ENCODE measurements at regions not wholly inside any gene's neighbourhood (a gene's known extent, or its start where the extent isn't known, plus 50 kb on each side); places are given as distances from the start of the nearest gene placed in this dataset.

DNA sequence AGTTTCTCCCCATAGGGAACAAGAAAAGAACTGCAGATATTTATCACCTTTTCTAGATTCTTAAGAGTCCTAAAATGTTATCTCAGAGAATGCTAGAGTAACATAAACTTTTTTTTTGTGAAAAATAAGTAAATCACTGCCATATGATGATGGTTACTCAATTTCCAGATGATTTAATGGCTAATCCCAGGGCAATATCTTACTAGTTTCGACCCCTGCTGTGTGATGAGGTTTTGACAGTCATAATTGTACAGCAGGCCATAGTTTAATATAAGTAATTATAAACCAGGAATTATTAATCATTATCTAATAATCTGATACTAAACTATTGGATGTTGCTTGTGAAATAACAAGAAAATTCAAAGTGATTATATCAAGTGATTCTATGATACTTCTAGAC is 210.6 kb downstream of the HLX start:
- Histone ChIP-seq H3K27ac (ENCODE audit: poor library complexity, severe bottlenecking) (peak overlapping the region; percentile 39), H3K9me3 (ENCODE audit: severe bottlenecking) (no peaks in the 10 kb centered on the region), H3K27me3 (ENCODE audit: insufficient read depth, poor library complexity, severe bottlenecking) (no peaks in the 10 kb centered on the region), H3K4me3 (ENCODE audit: severe bottlenecking) (no peak overlapping the region), H3K36me3 (ENCODE audit: low read depth) (no peaks in the 10 kb centered on the region), H3K4me1 (ENCODE audit: insufficient read depth, poor library complexity, severe bottlenecking) (peaks cover 4% of the 10 kb centered on the region)
- TF ChIP-seq, protein P1, sequence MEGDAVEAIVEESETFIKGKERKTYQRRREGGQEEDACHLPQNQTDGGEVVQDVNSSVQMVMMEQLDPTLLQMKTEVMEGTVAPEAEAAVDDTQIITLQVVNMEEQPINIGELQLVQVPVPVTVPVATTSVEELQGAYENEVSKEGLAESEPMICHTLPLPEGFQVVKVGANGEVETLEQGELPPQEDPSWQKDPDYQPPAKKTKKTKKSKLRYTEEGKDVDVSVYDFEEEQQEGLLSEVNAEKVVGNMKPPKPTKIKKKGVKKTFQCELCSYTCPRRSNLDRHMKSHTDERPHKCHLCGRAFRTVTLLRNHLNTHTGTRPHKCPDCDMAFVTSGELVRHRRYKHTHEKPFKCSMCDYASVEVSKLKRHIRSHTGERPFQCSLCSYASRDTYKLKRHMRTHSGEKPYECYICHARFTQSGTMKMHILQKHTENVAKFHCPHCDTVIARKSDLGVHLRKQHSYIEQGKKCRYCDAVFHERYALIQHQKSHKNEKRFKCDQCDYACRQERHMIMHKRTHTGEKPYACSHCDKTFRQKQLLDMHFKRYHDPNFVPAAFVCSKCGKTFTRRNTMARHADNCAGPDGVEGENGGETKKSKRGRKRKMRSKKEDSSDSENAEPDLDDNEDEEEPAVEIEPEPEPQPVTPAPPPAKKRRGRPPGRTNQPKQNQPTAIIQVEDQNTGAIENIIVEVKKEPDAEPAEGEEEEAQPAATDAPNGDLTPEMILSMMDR (IDR thresholded peaks at IDR 0.05; ENCODE audit: poor library complexity, severe bottlenecking), result no peak
- DNase-seq (ENCODE audit: low spot score) (no peak), ATAC-seq (ENCODE audit: low read depth) (no peak)

DNA sequence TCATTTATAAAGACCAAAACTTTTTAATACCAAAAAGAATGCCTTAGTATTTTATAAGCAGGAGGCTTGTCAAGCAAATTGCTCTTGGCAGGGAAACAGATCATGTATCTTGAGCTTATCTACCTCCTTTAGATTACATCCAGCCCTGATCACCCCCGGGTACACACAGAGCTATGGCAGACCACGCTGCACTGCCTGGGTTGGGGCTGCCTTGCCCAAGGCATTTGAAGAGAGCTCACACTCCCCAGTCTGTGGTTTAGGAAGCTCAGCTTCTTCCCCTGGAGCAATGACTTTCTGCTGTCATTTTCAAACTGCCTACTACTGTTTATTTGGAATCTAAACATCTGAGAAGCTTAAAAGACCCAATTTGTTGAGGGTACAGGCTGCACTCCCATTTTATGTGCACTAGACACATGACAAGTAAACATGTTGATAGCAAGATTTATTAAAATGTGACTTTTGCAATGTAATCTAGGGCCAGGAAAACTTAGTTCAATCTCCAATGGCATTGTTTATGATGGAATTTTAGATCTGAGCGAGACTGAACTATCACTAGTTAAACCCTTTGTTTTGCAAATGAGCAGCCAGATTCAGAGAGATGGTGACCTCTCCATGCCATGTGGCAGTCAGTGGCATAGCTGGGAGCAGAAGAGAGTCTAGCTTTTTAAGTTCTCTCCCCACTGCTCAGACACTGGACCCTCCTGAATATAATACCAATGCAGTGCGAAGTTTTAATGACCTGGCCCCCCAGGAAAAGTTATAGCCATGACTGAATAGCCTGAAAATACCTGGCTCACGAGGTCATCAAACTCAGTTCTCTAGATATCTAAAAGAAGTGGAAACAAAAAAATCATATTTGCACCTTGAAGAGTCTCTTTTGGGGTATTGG is 214.9 kb downstream of the HLX start:
- Histone ChIP-seq H3K27ac (ENCODE audit: poor library complexity, severe bottlenecking) (no peak overlapping the region), H3K4me3 (ENCODE audit: severe bottlenecking) (no peak overlapping the region), H3K9me3 (ENCODE audit: severe bottlenecking) (no peaks in the 10 kb centered on the region), H3K36me3 (ENCODE audit: low read depth) (no peaks in the 10 kb centered on the region), H3K27me3 (ENCODE audit: insufficient read depth, poor library complexity, severe bottlenecking) (no peaks in the 10 kb centered on the region), H3K4me1 (ENCODE audit: insufficient read depth, poor library complexity, severe bottlenecking) (peaks cover 4% of the 10 kb centered on the region)
- TF ChIP-seq, protein P1 (IDR thresholded peaks at IDR 0.05; ENCODE audit: poor library complexity, severe bottlenecking), result no peak
- ATAC-seq (ENCODE audit: low read depth), result no peak
- no peak for DNase-seq (ENCODE audit: low spot score)

DNA sequence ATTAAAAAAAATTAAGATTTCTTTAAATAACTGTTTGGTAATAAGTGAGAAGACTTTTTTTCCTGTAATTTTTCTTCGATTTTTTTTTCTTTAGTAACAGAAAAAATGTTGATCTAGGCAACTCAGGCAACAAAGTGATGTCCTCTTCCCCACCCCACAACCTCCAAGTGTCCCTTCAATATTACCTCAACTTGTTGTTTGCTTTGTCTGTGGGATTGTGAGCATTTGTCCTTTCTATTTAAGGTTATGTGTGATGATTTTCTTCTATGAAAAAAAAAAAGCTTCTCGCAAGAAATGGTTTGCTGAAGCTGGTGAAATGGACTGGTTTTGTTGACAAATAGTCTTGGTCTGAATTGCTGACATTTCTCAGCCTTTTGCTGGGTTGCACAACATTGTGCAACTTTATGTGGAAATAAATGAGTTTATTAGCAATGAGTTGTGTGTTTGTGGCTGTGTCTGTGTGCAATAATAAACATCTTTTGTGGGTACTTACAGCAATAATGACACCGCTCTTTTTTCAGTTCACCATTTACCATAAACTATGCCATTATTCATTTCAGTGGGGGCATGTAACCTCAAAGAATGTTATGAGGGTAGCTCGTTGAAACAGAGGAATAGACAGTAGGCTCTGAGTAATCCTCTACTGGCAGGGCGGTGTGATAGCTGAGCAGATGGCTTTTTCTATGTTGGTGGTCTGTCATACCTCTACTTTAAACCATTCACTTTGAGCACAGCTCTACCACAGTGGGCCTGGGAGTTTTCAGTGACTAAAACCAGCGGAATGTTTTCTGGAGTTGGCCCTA is 218.4 kb downstream of the HLX start:
- Histone ChIP-seq H3K36me3 (ENCODE audit: low read depth) (no peaks in the 10 kb centered on the region), H3K27ac (ENCODE audit: poor library complexity, severe bottlenecking) (no peak overlapping the region), H3K9me3 (ENCODE audit: severe bottlenecking) (no peaks in the 10 kb centered on the region), H3K4me3 (ENCODE audit: severe bottlenecking) (no peak overlapping the region), H3K4me1 (ENCODE audit: insufficient read depth, poor library complexity, severe bottlenecking) (no peaks in the 10 kb centered on the region), H3K27me3 (ENCODE audit: insufficient read depth, poor library complexity, severe bottlenecking) (no peaks in the 10 kb centered on the region)
- TF ChIP-seq, protein P1 (IDR thresholded peaks at IDR 0.05; ENCODE audit: poor library complexity, severe bottlenecking), result no peak
- no peak for ATAC-seq (ENCODE audit: low read depth)
- no peak for DNase-seq (ENCODE audit: low spot score)

DNA sequence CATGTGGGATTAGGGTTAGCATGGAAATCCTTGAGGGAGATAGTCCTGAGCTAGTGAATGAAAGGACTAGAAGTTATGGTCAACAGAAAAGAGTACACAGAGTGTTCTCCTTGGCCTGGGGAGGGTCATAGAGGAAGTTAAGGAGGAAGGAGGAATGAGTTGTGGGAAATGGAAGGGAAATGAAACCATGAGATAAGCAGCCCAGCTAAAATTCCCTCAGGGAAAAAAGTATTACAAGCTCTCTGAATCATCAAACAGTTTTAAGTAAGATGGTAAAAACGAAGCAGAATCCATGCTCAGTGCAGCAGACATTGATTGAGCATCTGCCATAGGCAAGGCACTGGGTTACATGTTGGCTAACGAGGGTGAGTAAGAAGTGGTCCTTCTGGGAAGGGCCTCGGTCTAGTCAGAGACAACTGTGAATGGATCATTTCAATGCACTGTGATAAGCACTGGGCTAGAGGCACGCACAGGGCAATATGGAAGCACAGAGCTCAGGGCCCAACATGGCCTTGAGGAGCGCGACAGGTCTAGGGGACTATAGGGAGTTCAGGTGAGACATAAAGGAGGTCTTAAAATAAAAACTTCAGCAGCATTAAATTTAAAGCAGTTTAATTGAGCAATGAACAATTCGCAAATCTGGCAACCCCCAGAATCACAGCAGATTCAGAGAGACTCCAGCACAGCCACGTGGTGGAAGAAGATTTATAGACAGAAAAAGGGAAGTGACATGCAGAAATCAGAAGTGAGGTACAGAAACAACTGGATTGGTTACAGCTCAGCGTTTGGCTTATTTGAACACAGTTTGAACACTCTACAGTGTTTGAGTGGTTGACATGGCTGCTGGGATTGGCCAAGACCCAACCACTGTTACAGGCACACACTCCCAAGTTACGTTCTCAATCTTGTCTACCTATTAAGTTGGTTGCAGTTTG is 219.5 kb downstream of the HLX start:
- DNase-seq (ENCODE audit: low spot score) (no peak), ATAC-seq (ENCODE audit: low read depth) (no peak)
- H3K4me3 ChIP-seq (ENCODE audit: severe bottlenecking), result no peak overlapping the region
- no peaks in the 10 kb centered on the region for H3K4me1 ChIP-seq (ENCODE audit: insufficient read depth, poor library complexity, severe bottlenecking)
- H3K27me3 ChIP-seq (ENCODE audit: insufficient read depth, poor library complexity, severe bottlenecking), result no peaks in the 10 kb centered on the region
- TF ChIP-seq, protein P1 (IDR thresholded peaks at IDR 0.05; ENCODE audit: poor library complexity, severe bottlenecking), result no peak
- H3K36me3 ChIP-seq (ENCODE audit: low read depth), result no peaks in the 10 kb centered on the region
- no peaks in the 10 kb centered on the region for H3K9me3 ChIP-seq (ENCODE audit: severe bottlenecking)
- H3K27ac ChIP-seq (ENCODE audit: poor library complexity, severe bottlenecking), result no peak overlapping the region

Measured in RWPE2 (cell line).